GM21526 (cell line): ENCODE measurements at regions not wholly inside any gene's neighbourhood (a gene's known extent, or its start where the extent isn't known, plus 50 kb on each side); places are given as distances from the start of the nearest gene placed in this dataset.
"Not testable (repeated sequence)": the region's sequence is repeated elsewhere in the genome, so short reads cannot be mapped to it uniquely, and the experiment has no call there.

Experiments used
- ATAC-seq: cut with Tn5 transposase; IDR thresholded peaks from one replicate; pipeline ENCODE4 v1.9.1; 2021; ENCODE audit warnings: moderate library complexity; ENCODE audit not compliant: unreplicated experiment, low FRiP score

GRCh38 chr2:122255924-122256323, 500.5 kb downstream of the TSN start:
- ATAC-seq: no peak

- no peak for ATAC-seq
Observed at GRCh38 chr2:122261911-122262310, 506.5 kb downstream of the TSN start.

DNA sequence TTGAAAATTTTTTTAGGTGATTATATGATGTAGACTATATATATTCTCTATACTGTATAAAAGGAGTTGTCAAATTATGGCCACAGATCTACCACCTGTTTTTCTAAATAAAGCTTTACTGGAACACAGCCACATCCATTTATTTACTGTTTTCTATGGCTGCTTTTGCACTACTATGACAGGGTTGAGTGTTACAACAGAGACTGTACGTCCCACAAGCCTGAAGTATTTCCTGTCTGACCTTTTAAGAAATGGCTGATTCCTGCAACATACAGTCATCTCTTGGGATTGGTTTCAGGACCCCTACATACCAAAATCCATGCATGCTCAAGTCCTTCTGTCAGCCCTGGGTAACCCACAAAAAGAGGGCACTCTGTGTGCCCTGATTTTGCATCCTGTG, 508.3 kb downstream of the TSN start:
- no peak for ATAC-seq

DNA sequence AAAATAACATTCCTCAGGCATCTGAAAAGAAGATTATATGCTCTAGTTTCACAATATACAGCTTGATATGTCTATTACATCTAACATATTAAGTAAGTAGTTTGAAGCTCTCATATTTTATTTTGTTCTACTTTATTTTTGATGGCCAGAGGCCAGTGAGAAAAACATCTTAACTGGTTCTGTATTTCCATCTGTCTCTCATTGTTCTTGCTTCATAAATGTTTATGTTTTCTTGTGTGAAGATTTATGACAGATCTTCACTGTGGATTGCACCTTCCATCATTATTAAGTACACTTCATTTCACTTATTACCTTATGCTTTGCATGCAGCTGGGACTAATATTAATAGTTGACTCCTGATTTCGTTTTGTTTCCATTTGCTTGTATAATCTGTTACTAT, 511.2 kb downstream of the TSN start:
- no peak for ATAC-seq

DNA sequence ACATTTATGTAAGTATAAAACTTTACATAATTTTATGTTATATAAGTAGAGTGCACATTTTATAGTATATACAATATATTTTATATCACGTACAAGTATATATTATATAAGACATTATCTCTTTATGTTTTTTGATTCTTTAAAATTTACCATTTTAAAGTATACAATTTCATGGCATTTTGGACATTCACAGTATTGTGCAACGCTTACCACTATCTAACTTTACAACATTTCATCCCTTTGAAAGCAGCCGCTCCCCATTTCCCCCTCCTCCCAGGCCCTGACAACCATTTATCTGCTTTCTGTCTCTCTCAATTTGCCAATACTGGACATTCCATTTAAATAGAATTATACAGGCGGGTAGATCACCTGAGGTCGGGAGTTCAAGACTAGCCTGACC, 512.5 kb downstream of the TSN start:
- ATAC-seq: no peak

DNA sequence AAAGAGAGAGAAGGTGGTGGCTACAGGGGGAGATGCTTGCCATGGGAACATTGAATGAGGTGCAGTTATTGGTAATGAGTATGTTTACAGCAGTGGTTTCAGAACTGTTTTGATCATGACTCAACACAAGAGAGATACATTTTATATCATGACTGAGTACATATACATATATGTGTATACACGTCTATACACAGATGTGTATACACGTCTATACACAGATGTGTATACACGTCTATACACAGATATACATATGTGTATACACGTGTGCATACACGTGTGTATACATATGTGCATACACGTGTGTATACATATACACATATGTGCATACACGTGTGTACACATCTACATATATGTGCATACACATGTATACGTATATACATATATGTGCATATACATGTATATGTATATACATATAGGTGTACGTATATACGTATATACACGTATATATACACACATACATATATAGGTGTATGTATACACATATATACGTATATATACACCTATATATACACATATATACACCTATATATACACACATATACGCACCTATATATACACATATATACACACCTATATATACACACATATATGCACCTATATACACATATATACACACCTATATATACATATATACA, 518.5 kb downstream of the TSN start:
- no peak for ATAC-seq

GRCh38 chr2:122277956-122278355, 522.5 kb downstream of the TSN start:
- ATAC-seq: no peak

DNA sequence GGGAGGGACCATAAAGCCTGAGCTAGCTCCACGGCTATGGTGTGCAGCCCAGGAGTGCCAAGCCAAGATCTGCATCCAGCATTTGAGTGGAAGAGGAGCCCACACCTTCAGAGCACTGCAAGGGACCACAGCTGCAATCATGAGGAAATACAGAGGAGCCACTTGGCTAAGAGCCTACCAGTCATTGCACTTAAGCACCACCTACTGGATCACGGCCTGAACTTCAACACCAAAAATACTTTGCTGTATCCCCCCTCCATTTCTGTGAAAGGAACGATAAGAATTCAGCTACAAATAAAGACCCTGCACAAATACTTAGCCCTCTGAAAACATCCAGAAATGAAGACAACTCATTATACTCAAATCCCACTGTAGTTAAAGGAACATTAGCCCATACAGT, 545.3 kb downstream of the TSN start:
- ATAC-seq: no peak

DNA sequence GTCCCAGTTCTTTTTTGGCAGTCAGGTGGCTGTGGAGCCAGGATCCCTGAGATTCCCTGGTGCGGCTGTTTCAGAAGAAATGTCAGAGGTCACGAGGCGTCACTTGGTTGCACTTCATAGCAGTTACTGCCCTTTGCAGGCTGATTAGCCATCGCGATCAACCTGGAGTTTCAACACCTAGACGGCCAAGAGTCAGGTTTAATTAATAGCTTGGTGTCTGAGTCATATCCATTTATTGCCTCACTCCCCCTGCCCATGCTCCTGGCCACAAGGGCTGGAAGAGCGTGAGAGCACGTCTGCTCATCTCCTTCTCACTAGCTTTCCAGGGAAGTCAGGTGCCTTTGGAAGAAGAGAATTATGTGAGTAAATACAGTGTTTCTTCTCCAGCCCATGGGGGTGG, 552.3 kb downstream of the TSN start:
- ATAC-seq: no peak

- ATAC-seq: no peak
Observed at GRCh38 chr2:122315306-122315705, 559.9 kb downstream of the TSN start.

DNA sequence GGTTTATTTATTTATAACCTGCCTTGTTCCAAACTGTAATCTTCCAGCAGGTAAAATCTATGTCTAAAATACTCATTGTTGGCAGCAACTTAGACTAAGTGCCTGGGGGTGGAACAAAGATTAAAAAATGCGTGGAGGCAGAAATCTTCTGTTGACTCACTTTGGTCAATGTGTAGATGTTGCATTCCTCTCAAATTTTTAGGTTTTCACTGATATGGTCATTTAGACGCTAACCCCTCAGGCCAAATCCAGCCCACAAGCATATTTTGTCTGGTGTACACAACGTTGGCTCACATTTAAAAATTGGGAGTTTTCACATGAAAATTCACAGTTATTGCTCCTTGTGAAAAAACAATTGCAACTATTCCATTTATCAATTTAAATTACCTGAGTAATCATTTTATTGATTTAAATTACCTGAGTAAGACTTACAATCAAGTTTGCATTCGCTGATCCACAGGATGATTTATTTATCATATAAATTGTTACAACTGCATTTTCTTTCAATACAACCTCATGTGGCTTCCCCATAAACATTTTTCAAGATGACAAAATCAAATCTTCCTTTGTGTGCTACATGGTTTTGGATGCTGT, 564.2 kb downstream of the TSN start:
- no peak for ATAC-seq

- no peak for ATAC-seq
Observed at GRCh38 chr2:122322815-122323214, 567.4 kb downstream of the TSN start.

- ATAC-seq: no peak
Observed at GRCh38 chr2:122323927-122324326, 568.5 kb downstream of the TSN start.

DNA sequence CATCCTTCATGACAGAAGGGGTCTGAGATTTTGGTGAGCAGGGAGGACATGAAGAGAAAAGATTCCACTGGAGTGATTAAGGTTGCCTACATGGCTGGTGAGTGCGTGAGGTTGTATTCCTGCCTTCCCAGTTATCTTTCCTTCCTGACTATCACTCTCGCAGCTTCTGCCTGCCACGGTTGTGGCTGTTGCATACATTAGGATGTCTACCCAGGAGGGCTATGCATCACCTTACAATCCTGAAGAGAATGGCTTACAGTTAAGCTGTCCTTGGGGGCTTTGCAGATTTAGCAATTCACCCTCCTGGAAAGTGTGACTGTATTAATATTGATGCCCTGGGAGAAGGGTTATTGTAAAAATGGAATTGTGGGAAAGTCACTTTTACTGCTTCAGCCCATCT, 571.0 kb downstream of the TSN start:
- no peak for ATAC-seq

- ATAC-seq: no peak
Observed at GRCh38 chr2:122328816-122329215, 573.4 kb downstream of the TSN start.

DNA sequence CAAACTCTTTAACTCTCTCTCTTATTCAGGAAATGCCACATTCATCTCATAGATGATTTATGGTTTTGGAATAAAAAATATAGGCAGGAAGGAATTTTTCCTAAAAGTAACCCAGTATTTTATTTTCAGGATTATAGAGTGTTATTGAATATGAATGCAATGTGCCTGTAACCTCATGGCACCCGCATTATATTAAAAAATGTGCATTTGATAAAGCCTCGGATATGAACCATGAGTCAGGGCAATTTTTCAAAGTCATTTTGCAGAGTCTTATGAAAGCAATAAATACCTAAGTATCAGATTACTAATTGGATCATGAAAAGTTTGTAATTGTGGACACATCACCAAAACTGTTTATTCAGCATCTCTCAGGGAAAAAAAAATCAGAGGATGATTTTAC, 573.8 kb downstream of the TSN start:
- ATAC-seq: no peak

- ATAC-seq: no peak
Observed at GRCh38 chr2:122333932-122334331, 578.5 kb downstream of the TSN start.

DNA sequence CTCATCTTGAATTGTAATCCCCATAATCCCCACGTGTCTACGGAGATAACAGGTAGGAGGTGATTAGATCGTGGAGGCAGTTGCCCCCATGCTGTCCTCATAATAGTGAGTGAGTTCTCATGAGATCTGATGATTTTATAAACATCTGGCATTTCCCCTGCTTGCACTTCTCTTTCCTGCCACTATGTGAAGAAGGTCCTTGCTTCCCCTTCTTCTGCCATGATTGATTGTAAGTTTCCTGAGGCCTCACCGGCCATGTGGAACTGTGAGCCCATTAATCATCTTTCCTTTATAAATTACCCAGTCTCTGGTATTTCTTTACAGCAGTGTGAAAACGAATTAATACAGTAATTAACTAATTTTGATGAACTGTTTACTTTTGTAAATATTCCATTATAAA, 582.5 kb downstream of the TSN start:
- ATAC-seq: no peak

- ATAC-seq: peak; percentile 93
Observed at GRCh38 chr2:122340246-122340645, 584.8 kb downstream of the TSN start.

- ATAC-seq: no peak
Observed at GRCh38 chr2:122341007-122341406, 585.6 kb downstream of the TSN start.

DNA sequence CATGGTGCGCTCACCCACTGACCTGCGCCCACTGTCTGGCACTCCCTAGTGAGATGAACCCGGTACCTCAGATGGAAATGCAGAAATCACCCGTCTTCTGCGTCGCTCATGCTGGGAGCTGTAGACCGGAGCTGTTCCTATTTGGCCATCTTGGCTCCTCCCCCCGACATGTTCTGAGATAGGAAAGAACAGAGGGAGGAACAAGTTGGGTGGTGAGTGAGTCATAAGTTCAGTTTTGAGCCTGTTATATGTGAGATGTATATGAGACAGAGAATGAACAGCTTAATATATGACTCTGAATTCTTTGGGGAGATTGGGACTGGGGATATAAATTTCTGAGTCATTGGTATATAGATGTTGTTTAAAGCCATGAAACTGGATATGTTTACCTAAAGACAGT, 596.7 kb downstream of the TSN start:
- ATAC-seq: not testable (repeated sequence)

- no peak for ATAC-seq
Observed at GRCh38 chr2:122357998-122358397, 602.5 kb downstream of the TSN start.

GRCh38 chr2:122358729-122359128, 603.3 kb downstream of the TSN start:
- no peak for ATAC-seq
